ENCODE measurements at regions not wholly inside any gene's neighbourhood (a gene's known extent, or its start where the extent isn't known, plus 50 kb on each side); places are given as distances from the start of the nearest gene placed in this dataset.
A peak's percentile ranks its signal among the peaks of the same experiment; 100 is the strongest.

GRCh38 chr3:188954590-188955208, 217.1 kb upstream of the TPRG1 start:
- in situ Hi-C loops (cut with MboI; ENCODE audit: low sequenced_read_pairs) = loop anchor here (5.0 kb wide), 1 partner anchor 1212 kb away; no protein-coding TSS in a partner anchor
- peak; percentile 64 to 88 for DNase-seq (ENCODE audit: low spot score in 2 of 2)
- no peak overlapping the region for H3K4me3 ChIP-seq
- H3K9me3 ChIP-seq = no peaks in the 10 kb centered on the region
- H3K36me3 ChIP-seq (replicated peaks) = no peaks in the 10 kb centered on the region
- no peaks in the 10 kb centered on the region for H3K4me1 ChIP-seq
- no peaks in the 10 kb centered on the region for H3K27me3 ChIP-seq (ENCODE audit: low read depth)

GRCh38 chr3:188955919-188956318, 215.9 kb upstream of the TPRG1 start:
- in situ Hi-C loops (cut with MboI; ENCODE audit: low sequenced_read_pairs) = loop anchor here (5.0 kb wide), 1 partner anchor 1214 kb away; no protein-coding TSS in a partner anchor

DNA sequence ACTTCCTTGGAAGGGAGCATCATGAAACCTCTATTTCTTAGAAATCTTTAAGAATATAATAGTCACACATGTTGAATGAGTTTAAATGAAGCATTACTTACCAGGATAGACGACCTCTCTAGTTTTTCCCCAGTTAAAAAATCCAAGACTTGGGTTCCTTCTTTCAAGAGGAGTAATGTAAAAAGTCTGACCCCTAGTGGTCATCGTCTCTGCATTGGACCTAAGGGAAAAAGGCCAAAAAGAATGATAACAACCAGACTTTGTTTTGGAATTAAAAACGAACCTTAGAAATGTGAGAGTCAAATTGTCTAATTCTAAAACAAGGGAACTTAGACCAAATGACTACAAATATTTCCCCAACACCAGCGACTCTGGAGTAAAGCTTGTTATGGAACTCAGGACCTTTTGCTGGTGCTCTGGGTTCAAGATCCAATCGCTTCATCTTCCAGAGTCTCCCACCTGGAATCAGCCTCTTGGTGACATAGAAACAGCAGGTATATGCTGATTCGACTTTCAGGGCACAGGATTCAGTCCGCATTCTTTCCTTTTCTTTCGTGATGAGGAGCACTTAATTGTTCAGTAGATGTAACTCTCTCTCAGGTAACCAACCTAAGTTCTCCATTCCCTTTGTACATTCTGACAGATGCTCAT, 214.8 kb upstream of the TPRG1 start:
- Histone ChIP-seq H3K4me3 (no peak overlapping the region), H3K27me3 (ENCODE audit: low read depth) (no peaks in the 10 kb centered on the region), H3K4me1 (no peaks in the 10 kb centered on the region), H3K9me3 (no peaks in the 10 kb centered on the region), H3K36me3 (replicated peaks) (no peaks in the 10 kb centered on the region)
- peak; percentile 34 to 47 for DNase-seq (ENCODE audit: low spot score in 2 of 2)
- in situ Hi-C loops (cut with MboI; ENCODE audit: low sequenced_read_pairs) = loop anchor here (5.0 kb wide), 1 partner anchor 1215 kb away; no protein-coding TSS in a partner anchor

More at GRCh38 chr3:188955919-188956318, 215.9 kb upstream of the TPRG1 start:
- no peaks in the 10 kb centered on the region for H3K27me3 ChIP-seq (ENCODE audit: low read depth)
- H3K4me1 ChIP-seq = no peaks in the 10 kb centered on the region
- no peak for DNase-seq (ENCODE audit: low spot score in 2 of 2)
- no peak overlapping the region for H3K4me3 ChIP-seq
- H3K9me3 ChIP-seq = no peaks in the 10 kb centered on the region
- H3K36me3 ChIP-seq (replicated peaks) = no peaks in the 10 kb centered on the region

- in situ Hi-C loops (cut with MboI; ENCODE audit: low sequenced_read_pairs) = loop anchor here (5.0 kb wide), 1 partner anchor 1217 kb away; no protein-coding TSS in a partner anchor
- Histone ChIP-seq H3K36me3 (replicated peaks) (no peaks in the 10 kb centered on the region), H3K4me1 (no peaks in the 10 kb centered on the region), H3K4me3 (no peak overlapping the region), H3K9me3 (no peaks in the 10 kb centered on the region), H3K27me3 (ENCODE audit: low read depth) (no peaks in the 10 kb centered on the region)
- no peak for DNase-seq (ENCODE audit: low spot score in 2 of 2)
Measured at GRCh38 chr3:188959013-188959412, 212.8 kb upstream of the TPRG1 start.

DNA sequence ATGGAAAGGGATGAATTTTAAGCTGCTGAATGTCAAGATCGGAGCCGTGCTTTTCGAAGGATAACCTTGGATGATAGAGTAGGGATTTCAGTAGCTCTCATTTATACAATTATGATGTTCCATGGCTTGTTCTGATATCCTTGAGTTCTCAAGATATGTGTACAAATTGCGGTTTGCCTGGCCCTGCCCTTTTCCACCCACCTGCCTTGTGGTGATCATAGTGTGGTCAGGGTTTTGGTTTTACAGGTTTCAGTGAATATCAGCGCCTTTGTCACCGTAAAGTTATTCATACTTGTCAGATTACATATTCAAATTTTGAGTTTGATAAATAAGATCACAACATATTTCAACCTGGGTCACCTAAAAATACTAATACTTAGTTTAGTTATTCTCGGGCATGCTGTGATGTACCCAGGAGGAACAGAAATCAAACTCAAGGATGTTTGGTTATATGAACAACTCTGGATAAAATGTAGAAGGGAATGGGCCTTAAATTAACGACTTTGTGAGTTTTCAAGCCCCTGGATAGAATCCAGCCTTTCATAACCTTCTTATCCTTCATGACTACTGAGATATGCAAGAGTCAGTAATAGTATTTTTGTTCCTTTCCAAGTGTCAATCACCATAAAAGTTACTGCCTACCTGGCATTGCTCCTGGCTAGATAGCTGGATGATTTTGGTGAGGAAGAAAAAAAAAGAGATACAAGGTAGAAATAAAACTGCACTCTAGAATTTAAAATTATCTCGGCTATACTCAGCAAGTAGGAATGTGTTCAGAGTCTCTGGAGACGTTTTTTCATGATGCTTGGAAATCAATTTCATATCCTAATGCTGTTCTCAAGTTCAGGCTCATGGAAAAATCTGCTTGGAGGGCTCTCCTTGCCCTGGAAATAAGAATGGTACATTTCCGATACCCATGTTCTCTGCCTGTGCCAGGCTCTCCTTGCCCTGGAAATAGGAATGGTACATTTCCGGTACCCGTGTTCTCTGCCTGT, 209.2 kb upstream of the TPRG1 start:
- H3K4me3 ChIP-seq = no peak overlapping the region
- DNase-seq (ENCODE audit: low spot score in 2 of 2) = no peak
- in situ Hi-C loops (cut with MboI; ENCODE audit: low sequenced_read_pairs) = no loop called here
- H3K4me1 ChIP-seq = no peaks in the 10 kb centered on the region
- no peaks in the 10 kb centered on the region for H3K27me3 ChIP-seq (ENCODE audit: low read depth)
- no peaks in the 10 kb centered on the region for H3K36me3 ChIP-seq (replicated peaks)
- no peaks in the 10 kb centered on the region for H3K9me3 ChIP-seq

DNA sequence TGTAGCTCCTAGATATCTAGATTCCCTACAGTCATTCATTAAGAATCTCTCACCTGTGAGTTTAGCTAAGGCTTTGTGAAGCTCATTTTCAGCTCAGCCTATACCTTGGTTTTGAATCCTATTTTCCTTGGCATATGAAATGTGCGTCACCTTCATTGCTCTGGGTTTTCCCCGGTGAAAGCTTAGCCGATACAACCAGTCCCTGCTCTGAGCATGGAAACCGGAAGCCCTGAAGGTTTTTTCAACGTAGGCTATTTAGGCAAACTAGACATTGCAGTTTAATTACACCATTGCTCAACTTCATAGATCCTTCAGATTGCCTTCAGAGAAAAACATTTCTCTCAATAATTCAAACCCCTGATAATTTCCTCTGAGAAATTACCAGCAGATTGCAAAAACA, 206.8 kb upstream of the TPRG1 start:
- Histone ChIP-seq H3K4me3 (no peak overlapping the region), H3K4me1 (no peaks in the 10 kb centered on the region), H3K27me3 (ENCODE audit: low read depth) (no peaks in the 10 kb centered on the region), H3K36me3 (replicated peaks) (no peaks in the 10 kb centered on the region), H3K9me3 (no peaks in the 10 kb centered on the region)
- DNase-seq (ENCODE audit: low spot score in 2 of 2) = no peak
- in situ Hi-C loops (cut with MboI; ENCODE audit: low sequenced_read_pairs) = no loop called here

- Histone ChIP-seq H3K36me3 (replicated peaks) (no peaks in the 10 kb centered on the region), H3K27me3 (ENCODE audit: low read depth) (no peaks in the 10 kb centered on the region), H3K4me3 (no peak overlapping the region), H3K9me3 (no peaks in the 10 kb centered on the region), H3K4me1 (peaks cover 12% of the 10 kb centered on the region)
- DNase-seq (ENCODE audit: low spot score in 2 of 2) = no peak
- in situ Hi-C loops (cut with MboI; ENCODE audit: low sequenced_read_pairs) = no loop called here
Measured at GRCh38 chr3:188972310-188972709, 199.5 kb upstream of the TPRG1 start.

DNA sequence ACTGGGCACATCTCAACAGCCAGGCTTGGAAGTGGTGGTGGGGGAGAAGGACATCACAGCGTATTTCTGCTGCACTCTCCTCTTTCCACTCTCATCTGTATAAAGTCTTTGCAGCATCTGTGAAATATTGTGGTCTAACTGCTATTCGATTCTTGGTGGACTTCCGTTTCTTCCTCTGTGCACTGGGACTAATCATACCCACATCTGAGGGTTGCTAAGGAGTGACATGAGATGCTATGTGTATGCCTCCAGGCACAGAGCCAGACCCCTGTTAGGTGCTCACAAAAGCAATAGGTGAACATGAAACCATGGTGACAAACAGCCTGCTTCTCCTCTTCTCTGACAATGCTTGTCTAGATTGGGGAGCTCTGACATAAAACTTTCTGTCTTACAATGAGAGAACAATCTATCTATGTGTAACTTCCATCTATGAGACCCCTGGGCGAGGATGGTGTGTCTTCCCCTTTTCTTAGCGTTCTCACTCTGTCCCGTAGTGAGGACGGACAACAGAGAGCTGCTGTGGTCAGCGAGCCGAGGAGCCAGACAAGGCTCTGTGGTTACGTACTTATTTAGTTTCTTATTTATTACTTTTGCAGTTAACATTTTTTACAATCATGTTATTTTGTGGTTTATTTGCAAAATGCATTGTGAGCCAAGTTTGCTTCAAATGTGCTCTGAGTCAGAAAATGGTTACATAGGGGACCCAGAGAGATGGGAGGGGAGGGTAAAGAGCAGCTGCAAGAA, 196.7 kb upstream of the TPRG1 start:
- Histone ChIP-seq H3K9me3 (no peaks in the 10 kb centered on the region), H3K4me1 (peaks cover 32% of the 10 kb centered on the region), H3K36me3 (replicated peaks) (no peaks in the 10 kb centered on the region), H3K27me3 (ENCODE audit: low read depth) (no peaks in the 10 kb centered on the region), H3K4me3 (no peak overlapping the region)
- no peak for DNase-seq (ENCODE audit: low spot score in 2 of 2)
- in situ Hi-C loops (cut with MboI; ENCODE audit: low sequenced_read_pairs) = no loop called here

DNA sequence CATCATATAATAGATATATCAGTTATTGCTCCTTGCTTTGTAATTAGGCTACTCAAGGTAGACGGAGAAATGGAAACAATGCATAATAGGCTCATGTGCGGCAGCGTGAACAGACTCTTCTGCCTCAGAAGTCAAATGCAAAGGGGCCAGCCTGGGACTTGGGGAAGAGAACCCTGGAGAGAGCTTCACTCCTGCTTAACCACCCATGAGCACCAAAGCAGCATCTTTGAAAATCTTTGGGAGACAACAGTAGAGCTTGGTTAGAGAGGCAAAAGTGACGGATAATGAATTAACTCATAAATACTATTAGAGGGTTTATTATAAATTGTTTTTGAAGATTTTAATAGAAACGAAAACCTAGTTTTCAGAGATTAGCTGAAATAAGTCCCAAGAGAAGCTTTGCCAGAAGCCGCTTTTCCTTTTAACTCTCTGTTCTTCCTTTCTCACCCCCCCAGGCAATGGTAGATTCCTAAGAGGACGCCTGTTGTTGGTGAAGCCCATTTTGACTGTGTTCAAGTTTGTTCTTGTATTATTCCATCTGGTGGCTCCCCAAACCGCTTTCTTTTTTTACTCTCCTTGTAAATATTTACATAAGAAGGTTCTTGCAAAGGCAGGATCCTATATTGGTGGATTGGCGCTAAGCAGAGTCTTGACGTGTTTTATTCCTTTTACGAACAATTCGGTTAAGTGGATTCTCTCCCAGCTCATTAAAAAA, 196.0 kb upstream of the TPRG1 start:
- H3K4me1 ChIP-seq = peaks cover 39% of the 10 kb centered on the region
- in situ Hi-C loops (cut with MboI; ENCODE audit: low sequenced_read_pairs) = no loop called here
- H3K27me3 ChIP-seq (ENCODE audit: low read depth) = no peaks in the 10 kb centered on the region
- DNase-seq (ENCODE audit: low spot score in 2 of 2) = peak; percentile 69 to 71
- no peaks in the 10 kb centered on the region for H3K36me3 ChIP-seq (replicated peaks)
- H3K9me3 ChIP-seq = no peaks in the 10 kb centered on the region
- no peak overlapping the region for H3K4me3 ChIP-seq

- H3K27me3 ChIP-seq (ENCODE audit: low read depth) = no peaks in the 10 kb centered on the region
- in situ Hi-C loops (cut with MboI; ENCODE audit: low sequenced_read_pairs) = no loop called here
- DNase-seq (ENCODE audit: low spot score in 2 of 2) = no peak
- no peak overlapping the region for H3K4me3 ChIP-seq
- H3K36me3 ChIP-seq (replicated peaks) = no peaks in the 10 kb centered on the region
- H3K9me3 ChIP-seq = no peaks in the 10 kb centered on the region
- H3K4me1 ChIP-seq = peaks cover 39% of the 10 kb centered on the region
Measured at GRCh38 chr3:188976407-188976806, 195.4 kb upstream of the TPRG1 start.

GRCh38 chr3:188978421-188979171, 193.2 kb upstream of the TPRG1 start:
- peak in 1 of 2 experiments; percentile 63 for DNase-seq (ENCODE audit: low spot score in 2 of 2)
- in situ Hi-C loops (cut with MboI; ENCODE audit: low sequenced_read_pairs) = no loop called here

GRCh38 chr3:188979248-188979647, 192.5 kb upstream of the TPRG1 start:
- in situ Hi-C loops (cut with MboI; ENCODE audit: low sequenced_read_pairs) = no loop called here
- no peak overlapping the region for H3K4me3 ChIP-seq
- peak; percentile 47 to 95 for DNase-seq (ENCODE audit: low spot score in 2 of 2)

More at GRCh38 chr3:188978421-188979171, 193.2 kb upstream of the TPRG1 start:
- H3K27me3 ChIP-seq (ENCODE audit: low read depth) = no peaks in the 10 kb centered on the region
- no peaks in the 10 kb centered on the region for H3K9me3 ChIP-seq
- no peak overlapping the region for H3K4me3 ChIP-seq
- H3K4me1 ChIP-seq = peaks cover 41% of the 10 kb centered on the region
- H3K36me3 ChIP-seq (replicated peaks) = no peaks in the 10 kb centered on the region

More at GRCh38 chr3:188979248-188979647, 192.5 kb upstream of the TPRG1 start:
- no peaks in the 10 kb centered on the region for H3K27me3 ChIP-seq (ENCODE audit: low read depth)
- no peaks in the 10 kb centered on the region for H3K36me3 ChIP-seq (replicated peaks)
- H3K9me3 ChIP-seq = no peaks in the 10 kb centered on the region
- peaks cover 47% of the 10 kb centered on the region for H3K4me1 ChIP-seq

Measured in HAP-1 (cell line).